ENCODE measurements at regions not wholly inside any gene's neighbourhood (a gene's known extent, or its start where the extent isn't known, plus 50 kb on each side); places are given as distances from the start of the nearest gene placed in this dataset.
"Not testable (repeated sequence)": the region's sequence is repeated elsewhere in the genome, so short reads cannot be mapped to it uniquely, and the experiment has no call there.

DNA sequence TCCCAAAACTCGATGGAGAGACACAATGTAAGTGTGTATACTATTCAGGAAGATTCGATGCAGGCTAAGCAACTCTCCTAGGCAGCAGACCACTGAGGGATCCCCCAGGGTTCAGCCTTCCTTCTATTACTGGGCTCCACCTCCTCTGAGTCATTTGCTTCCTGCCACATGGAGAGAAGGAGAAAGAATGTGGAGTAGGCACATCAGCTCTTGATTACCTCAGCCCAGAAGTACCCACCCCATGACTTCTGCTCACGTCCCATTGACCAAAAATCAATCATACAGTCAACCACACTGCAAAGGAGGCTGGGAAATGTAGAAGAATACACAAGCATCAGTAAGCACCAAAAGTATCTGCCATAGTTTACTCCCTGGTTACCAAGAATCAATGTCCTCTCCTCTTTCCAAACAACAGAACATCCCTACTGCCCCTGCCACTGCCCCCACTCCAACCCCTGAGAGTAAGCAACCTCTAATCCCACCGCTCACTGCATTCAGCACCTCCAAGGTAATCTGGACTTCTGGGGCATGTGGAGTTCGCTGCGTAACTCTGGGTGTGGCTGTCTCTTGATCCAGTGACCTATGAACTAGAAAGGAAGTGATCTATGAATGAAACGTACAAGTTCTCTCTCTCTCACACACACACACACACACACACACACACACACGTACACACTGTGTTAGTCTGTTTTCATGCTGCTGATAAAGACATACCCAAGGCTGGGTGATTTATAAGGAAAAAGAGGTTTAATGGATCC is 91.2 kb upstream of the C1QTNF7 start:
- H3K4me3 ChIP-seq (ENCODE audit: low read length), result no peak overlapping the region
- DNase-seq (ENCODE audit: low read depth), result peak; percentile 72
- TF ChIP-seq, protein P1, sequence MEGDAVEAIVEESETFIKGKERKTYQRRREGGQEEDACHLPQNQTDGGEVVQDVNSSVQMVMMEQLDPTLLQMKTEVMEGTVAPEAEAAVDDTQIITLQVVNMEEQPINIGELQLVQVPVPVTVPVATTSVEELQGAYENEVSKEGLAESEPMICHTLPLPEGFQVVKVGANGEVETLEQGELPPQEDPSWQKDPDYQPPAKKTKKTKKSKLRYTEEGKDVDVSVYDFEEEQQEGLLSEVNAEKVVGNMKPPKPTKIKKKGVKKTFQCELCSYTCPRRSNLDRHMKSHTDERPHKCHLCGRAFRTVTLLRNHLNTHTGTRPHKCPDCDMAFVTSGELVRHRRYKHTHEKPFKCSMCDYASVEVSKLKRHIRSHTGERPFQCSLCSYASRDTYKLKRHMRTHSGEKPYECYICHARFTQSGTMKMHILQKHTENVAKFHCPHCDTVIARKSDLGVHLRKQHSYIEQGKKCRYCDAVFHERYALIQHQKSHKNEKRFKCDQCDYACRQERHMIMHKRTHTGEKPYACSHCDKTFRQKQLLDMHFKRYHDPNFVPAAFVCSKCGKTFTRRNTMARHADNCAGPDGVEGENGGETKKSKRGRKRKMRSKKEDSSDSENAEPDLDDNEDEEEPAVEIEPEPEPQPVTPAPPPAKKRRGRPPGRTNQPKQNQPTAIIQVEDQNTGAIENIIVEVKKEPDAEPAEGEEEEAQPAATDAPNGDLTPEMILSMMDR (conservative IDR thresholded peaks at IDR 0.05; ENCODE audit: low read length), result no peak

DNA sequence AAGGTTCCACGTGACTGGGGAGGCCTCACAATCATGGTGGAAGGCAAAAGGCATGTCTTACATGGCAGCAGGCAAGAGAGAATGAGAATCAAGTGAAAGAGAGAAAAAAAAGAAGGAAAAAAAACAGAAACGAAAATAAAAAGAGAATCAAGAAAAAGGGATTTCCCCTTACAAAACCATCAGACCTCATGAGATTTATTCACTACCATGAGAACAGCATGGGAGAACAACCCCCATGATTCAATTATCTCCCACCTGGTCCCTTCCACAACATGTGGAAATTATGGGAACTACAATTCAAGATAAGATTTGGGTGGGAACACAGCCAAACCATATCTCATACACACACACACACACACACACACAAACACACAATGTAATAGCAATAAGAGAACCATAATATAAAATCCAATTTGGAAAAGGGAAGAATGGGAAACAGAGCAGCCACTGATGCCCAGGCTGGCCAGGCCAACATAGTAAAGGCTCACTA is 90.6 kb upstream of the C1QTNF7 start:
- not testable (repeated sequence) for DNase-seq (ENCODE audit: low read depth)

DNA sequence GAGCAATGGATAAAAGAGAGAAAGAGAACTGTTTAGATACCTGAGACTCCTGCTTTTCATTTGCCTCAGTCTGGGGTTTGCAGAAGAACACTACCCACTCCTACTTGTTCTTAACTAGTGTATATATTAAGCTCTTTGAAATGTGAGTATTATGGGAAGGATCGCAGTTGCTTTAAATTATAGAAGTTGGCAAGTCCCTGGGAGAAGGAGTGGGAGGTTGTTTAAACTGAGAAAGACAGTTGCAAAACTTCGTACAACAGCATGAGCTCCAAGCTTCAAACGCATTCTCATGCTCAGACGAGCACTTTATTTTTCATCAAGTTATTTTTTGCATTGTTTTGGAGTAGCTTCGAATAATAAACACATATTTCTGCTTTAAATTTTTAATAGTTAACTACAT is 88.1 kb upstream of the C1QTNF7 start:
- TF ChIP-seq, protein P1 (conservative IDR thresholded peaks at IDR 0.05; ENCODE audit: low read length), result no peak
- no peak overlapping the region for H3K4me3 ChIP-seq (ENCODE audit: low read length)
- DNase-seq (ENCODE audit: low read depth), result no peak

More for the DNA sequence above, 90.6 kb upstream of the C1QTNF7 start:
- H3K4me3 ChIP-seq (ENCODE audit: low read length), result not testable (repeated sequence)

DNA sequence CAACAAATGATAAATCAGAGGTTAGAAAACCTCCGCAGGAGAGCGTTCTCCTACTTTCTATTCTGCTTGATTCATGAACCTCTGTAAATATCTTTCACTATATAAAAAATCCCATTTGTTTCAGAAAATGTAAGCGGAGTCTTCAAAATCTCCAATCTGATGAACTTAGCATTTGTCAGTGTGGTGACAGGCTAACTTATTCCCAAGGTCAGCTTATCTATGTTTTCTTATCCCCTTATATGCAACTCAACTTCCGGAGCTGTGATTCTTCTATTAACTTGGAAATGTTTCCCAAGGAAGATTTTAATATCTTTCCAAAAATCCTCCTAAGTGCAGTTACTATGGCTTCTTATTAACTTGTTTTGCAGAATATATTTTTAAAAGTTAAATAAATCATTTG is 87.5 kb upstream of the C1QTNF7 start:
- DNase-seq (ENCODE audit: low read depth), result no peak
- TF ChIP-seq, protein P1 (conservative IDR thresholded peaks at IDR 0.05; ENCODE audit: low read length), result no peak
- no peak overlapping the region for H3K4me3 ChIP-seq (ENCODE audit: low read length)

DNA sequence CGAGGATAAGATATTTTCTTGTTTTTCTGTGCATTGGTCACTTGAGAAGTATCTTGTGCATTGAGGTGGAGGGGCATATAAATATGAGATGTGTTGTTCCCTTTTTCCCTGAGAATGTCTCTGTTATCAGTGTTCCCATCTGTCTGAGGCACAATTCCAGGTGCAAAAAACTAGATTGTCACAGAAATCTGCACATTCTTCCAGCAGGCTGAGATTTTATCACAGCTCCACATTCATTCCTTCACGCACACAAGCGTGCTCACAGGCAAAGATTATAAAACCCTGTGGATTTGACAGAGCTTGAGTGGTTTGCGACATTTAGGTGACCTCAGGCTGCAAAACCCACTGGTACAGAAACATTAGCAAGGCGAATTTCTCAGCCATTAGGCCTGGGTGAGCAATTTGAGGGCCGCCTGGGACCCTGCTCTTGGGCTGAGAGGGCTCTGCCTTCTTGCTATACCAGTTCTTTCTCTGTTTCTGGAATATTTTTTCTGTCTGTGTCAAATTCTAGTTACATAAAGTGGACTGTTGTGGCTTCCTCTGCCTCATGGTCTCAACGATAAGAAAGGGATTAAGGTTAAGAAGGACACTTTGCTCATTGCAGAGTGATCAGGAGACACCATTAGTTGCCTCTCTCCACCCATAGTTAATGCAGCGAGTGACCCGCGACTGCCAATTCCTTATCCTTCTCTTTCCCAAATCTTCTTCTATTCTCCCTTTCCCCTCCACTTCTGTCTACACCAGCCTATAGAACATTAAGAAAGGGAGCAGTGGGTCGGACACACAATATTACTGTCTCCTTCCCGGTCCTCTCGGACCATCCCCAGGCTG is 86.7 kb upstream of the C1QTNF7 start:
- TF ChIP-seq, protein P1 (conservative IDR thresholded peaks at IDR 0.05; ENCODE audit: low read length), result no peak
- no peak for DNase-seq (ENCODE audit: low read depth)
- H3K4me3 ChIP-seq (ENCODE audit: low read length), result no peak overlapping the region

DNA sequence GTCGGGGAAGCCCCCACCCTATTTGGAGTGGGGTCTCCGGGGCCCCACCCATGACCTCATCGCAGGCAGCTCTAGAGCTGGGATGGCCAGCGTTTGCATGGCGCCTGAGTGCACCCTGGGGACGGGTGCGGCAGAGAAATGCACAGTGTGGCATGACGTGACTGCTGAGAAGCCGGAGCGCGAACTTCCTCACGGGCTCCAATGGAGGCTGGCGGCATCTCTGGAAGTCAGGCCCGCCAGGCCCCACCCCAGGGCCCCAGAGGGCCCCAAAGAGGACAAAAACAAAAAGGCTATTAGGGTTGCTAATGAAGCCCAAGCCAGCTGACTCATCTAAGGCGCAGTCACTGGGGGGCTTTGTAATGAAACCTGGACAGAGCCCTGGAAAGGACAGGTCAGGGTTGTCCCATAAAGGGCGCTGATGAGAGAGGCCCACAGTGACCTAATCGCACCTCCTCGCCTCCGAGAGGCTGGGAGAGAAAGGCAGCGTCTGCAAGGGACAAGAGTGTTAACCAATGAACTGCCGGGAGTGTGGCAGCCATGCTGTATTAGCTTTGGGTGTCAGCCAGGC is 86.0 kb upstream of the C1QTNF7 start:
- no peak for DNase-seq (ENCODE audit: low read depth)
- TF ChIP-seq, protein P1 (conservative IDR thresholded peaks at IDR 0.05; ENCODE audit: low read length), result no peak

DNA sequence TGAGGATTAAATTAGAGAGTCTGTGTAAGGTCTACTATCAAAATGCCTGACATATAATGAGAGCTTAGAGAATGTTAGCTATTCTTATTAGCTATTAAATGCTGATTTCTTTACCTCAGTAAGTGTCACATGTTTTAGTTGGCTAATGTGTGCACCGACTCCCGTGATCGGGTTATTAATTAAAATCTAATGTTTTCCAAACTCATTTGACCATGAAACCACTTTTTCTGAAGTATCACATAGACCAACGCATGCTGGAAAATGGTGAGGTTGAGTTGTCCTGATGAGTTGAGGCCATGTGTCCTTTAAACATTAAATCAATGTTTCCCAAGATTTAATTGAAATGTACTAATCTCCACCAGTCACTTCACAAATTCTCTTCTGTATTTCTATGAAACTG is 84.8 kb upstream of the C1QTNF7 start:
- TF ChIP-seq, protein P1 (conservative IDR thresholded peaks at IDR 0.05; ENCODE audit: low read length), result no peak
- no peak overlapping the region for H3K4me3 ChIP-seq (ENCODE audit: low read length)
- no peak for DNase-seq (ENCODE audit: low read depth)

More for the DNA sequence above, 86.0 kb upstream of the C1QTNF7 start:
- H3K4me3 ChIP-seq (ENCODE audit: low read length), result no peak overlapping the region
